ENCODE measurements at regions not wholly inside any gene's neighbourhood (a gene's known extent, or its start where the extent isn't known, plus 50 kb on each side); places are given as distances from the start of the nearest gene placed in this dataset.

DNA sequence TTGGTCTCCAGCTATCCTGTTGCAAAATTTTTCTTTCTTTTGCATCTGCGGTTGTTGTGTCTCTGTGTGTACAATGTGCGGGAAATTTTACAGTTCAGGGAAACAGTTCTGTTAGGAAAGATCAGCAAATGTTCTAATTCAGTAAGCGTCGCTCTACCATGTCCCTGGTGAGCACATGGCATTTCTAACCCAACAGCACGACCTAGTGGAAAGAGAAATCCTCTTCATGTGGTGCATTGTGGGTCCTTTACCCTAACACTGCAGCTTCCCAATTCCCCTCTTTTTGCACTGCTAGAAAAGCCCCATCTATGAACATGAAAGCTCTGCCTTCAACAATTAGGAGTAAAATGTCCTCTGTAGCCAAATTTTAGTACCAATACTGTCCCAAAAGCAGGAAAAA lies 974.2 kb upstream of the CDH9 start:
- peaks cover 67 to 68% of the 10 kb centered on the region in 2 experiments for H3K9me3 Mint-ChIP-seq
- Histone ChIP-seq H3K4ac (ENCODE audit: low read depth, low read length) (no peak overlapping the region), H2AFZ (ENCODE audit: low read length) (no peak overlapping the region), H2BK12ac (ENCODE audit: insufficient read length, low read depth, low read length) (no peak overlapping the region), H3K4me2 (ENCODE audit: insufficient read depth, insufficient read length, low read length) (no peak overlapping the region), H3K27me3 (ENCODE audit: insufficient read depth, low read length) (no peaks in the 10 kb centered on the region), H4K20me1 (ENCODE audit: control insufficient read depth, insufficient read depth, insufficient read length) (no peaks in the 10 kb centered on the region), H4K8ac (replicated peaks; ENCODE audit: insufficient read length, low read depth, low read length) (no peak overlapping the region), H2AK5ac (ENCODE audit: insufficient read length, low read length) (no peak overlapping the region), H3K14ac (ENCODE audit: insufficient read depth, low read length) (no peak overlapping the region), H3K9ac (ENCODE audit: extremely low read depth, insufficient read length, low read length) (no peak overlapping the region), H2BK20ac (ENCODE audit: low read depth, low read length, poor library complexity, severe bottlenecking) (no peak overlapping the region), H3K18ac (ENCODE audit: insufficient read length, low read depth, low read length) (no peak overlapping the region), H4K91ac (ENCODE audit: insufficient read length, low read depth, low read length) (no peak overlapping the region), H3K79me2 (ENCODE audit: insufficient read depth, low read length) (no peaks in the 10 kb centered on the region), H2BK5ac (ENCODE audit: insufficient read length, low read length) (no peak overlapping the region), H3K23ac (ENCODE audit: insufficient read length, low read depth, low read length) (no peak overlapping the region), H3K56ac (ENCODE audit: insufficient read length, low read depth, low read length) (no peak overlapping the region), H3K9me3 (ENCODE audit: control insufficient read depth, low read depth, low read length) (peaks cover 35% of the 10 kb centered on the region), H2BK120ac (ENCODE audit: low read depth, low read length, poor library complexity, severe bottlenecking) (no peak overlapping the region), H3T11ph (ENCODE audit: low read length) (no peak overlapping the region), H2BK15ac (ENCODE audit: low read depth, low read length) (no peak overlapping the region), H3K79me1 (ENCODE audit: insufficient read depth, low read depth, low read length, poor library complexity, severe bottlenecking) (no peaks in the 10 kb centered on the region), H4K5ac (ENCODE audit: insufficient read length, low read depth, low read length) (no peak overlapping the region), H3K23me2 (ENCODE audit: insufficient read length, low read depth, low read length, poor library complexity, severe bottlenecking) (no peaks in the 10 kb centered on the region), H3K4me1 (ENCODE audit: insufficient read depth, low read length) (no peaks in the 10 kb centered on the region), H3K27ac (ENCODE audit: insufficient read length, low read depth, low read length) (no peak overlapping the region)
- no peak overlapping the region for H3K27ac Mint-ChIP-seq
- H3K4me1 Mint-ChIP-seq = no peaks in the 10 kb centered on the region
- no peaks in the 10 kb centered on the region; the same call in none of the 2 replicates for H3K27me3 Mint-ChIP-seq (ENCODE audit: low read depth)
- no peak overlapping the region for H3K4me3 Mint-ChIP-seq
- peaks cover 26 to 63% (median 45%) of the 10 kb centered on the region in 3 experiments for H3K36me3 Mint-ChIP-seq (ENCODE audit: insufficient read depth in 1 of 3, low read depth in 3 of 3)
- no peak for DNase-seq
- WGBS (ENCODE audit: extremely low coverage, insufficient read length, low lambda C conversion rate) = no CpG with 5 or more reads among the region's 5 CpGs
- TF ChIP-seq, protein P1, sequence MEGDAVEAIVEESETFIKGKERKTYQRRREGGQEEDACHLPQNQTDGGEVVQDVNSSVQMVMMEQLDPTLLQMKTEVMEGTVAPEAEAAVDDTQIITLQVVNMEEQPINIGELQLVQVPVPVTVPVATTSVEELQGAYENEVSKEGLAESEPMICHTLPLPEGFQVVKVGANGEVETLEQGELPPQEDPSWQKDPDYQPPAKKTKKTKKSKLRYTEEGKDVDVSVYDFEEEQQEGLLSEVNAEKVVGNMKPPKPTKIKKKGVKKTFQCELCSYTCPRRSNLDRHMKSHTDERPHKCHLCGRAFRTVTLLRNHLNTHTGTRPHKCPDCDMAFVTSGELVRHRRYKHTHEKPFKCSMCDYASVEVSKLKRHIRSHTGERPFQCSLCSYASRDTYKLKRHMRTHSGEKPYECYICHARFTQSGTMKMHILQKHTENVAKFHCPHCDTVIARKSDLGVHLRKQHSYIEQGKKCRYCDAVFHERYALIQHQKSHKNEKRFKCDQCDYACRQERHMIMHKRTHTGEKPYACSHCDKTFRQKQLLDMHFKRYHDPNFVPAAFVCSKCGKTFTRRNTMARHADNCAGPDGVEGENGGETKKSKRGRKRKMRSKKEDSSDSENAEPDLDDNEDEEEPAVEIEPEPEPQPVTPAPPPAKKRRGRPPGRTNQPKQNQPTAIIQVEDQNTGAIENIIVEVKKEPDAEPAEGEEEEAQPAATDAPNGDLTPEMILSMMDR (conservative IDR thresholded peaks at IDR 0.05) = no peak

Data from H9 (cell line).